22Rv1 (cell line): ENCODE measurements at regions not wholly inside any gene's neighbourhood (a gene's known extent, or its start where the extent isn't known, plus 50 kb on each side); places are given as distances from the start of the nearest gene placed in this dataset.

Source experiments
- CTCF ChIP-seq: fragments of 450-650 bp; IDR thresholded peaks from 2 replicates; pipeline ENCODE4 v1.5.1; 2017; ENCODE audit warnings: mild to moderate bottlenecking
- ZFX ChIP-seq: fragments of 450-650 bp; IDR thresholded peaks from 2 replicates; pipeline ENCODE4 v1.6.1; 2017; ENCODE audit warnings: antibody characterized with exemption, borderline replicate concordance

DNA sequence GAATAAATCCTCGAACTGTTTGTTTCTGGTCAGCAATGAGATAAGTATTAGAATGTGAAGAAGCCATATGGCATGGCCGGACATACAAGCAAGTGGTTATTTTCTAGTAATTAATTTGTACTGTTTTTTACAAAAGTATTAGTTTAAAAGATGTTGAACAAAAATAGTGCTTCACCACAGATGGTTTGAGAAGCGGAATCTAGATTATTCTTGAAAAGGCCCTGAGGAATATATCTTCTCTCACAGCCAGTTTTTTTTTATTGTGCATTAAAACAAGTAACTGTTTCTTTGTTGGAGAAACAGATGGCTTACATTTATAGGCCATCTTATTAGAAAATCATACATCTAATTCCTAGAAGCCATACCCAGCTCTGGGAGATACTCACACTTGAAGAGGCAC, 153.3 kb downstream of the TMEM26 start:
- TF ChIP-seq CTCF = no peak
- no peak for TF ChIP-seq ZFX
